ENCODE measurements at regions not wholly inside any gene's neighbourhood (a gene's known extent, or its start where the extent isn't known, plus 50 kb on each side); places are given as distances from the start of the nearest gene placed in this dataset.
"Not testable (repeated sequence)": the region's sequence is repeated elsewhere in the genome, so short reads cannot be mapped to it uniquely, and the experiment has no call there.

GRCh38 chrX:56343664-56344063 lies 111.5 kb downstream of the KLF8 start:
- H3K9me2 ChIP-seq (ENCODE audit: insufficient read depth) = no peaks in the 10 kb centered on the region
- no peaks in the 10 kb centered on the region for H3K27me3 ChIP-seq (ENCODE audit: insufficient read depth, low read length)
- H3K9ac ChIP-seq (ENCODE audit: low read length) = no peak overlapping the region
- H2AFZ ChIP-seq (ENCODE audit: low read depth, low read length, poor library complexity, severe bottlenecking) = no peak overlapping the region
- no peaks in the 10 kb centered on the region for H3K36me3 ChIP-seq (ENCODE audit: control insufficient read depth in 1 of 2, insufficient read depth in 2 of 2, low read length in 2 of 2)
- H4K20me1 ChIP-seq (ENCODE audit: insufficient read depth) = no peaks in the 10 kb centered on the region
- TF ChIP-seq CBX3 (IDR thresholded peaks at IDR 0.05; ENCODE audit: low read depth) (no peak), CTCF (IDR thresholded peaks at IDR 0.05 in 2 of 3, conservative IDR thresholded peaks at IDR 0.05 in 1 of 3; ENCODE audit: borderline replicate concordance in 1 of 3, insufficient read depth in 1 of 3, low read depth in 2 of 3, low read length in 2 of 3) (no peak), POLR2A (IDR thresholded peaks at IDR 0.05; ENCODE audit: borderline replicate concordance, extremely low read depth, insufficient read depth, insufficient read length) (no peak), YY1 (IDR thresholded peaks at IDR 0.05; ENCODE audit: extremely low read depth, insufficient replicate concordance, low read depth, low read length) (no peak), ELF1 (IDR thresholded peaks at IDR 0.05; ENCODE audit: borderline replicate concordance, low read depth) (no peak), RAD21 (IDR thresholded peaks at IDR 0.05; ENCODE audit: low read depth) (no peak), TCF7L2 (IDR thresholded peaks at IDR 0.05; ENCODE audit: borderline replicate concordance, extremely low read depth, insufficient read depth, insufficient read length) (no peak), EGR1 (IDR thresholded peaks at IDR 0.05; ENCODE audit: low read depth) (no peak), FOSL1 (IDR thresholded peaks at IDR 0.05; ENCODE audit: low read depth) (no peak), SRF (IDR thresholded peaks at IDR 0.05; ENCODE audit: low read depth) (no peak), REST (IDR thresholded peaks at IDR 0.05; ENCODE audit: low read depth) (no peak), ZFX (IDR thresholded peaks at IDR 0.05) (no peak)
- no peak for ATAC-seq
- no peak overlapping the region for H3K4me3 ChIP-seq (replicated peaks in 1 of 2; ENCODE audit: low read depth in 1 of 2, low read length in 2 of 2)
- RAD21 ChIA-PET (ENCODE audit: low non-redundant PET in 1 of 2, low total read pairs in 2 of 2, uncharacterized antibody in 2 of 2, unreplicated experiment in 2 of 2) = no interaction called here
- no peak overlapping the region for H3K27ac ChIP-seq (ENCODE audit: low read depth, low read length)
- no peaks in the 10 kb centered on the region for H3K4me1 ChIP-seq (ENCODE audit: control insufficient read depth in 1 of 2, insufficient read depth in 2 of 2, low read length in 2 of 2)
- no TSS peak for BruUV-seq (replicated peaks)
- no peaks in the 10 kb centered on the region for H3K79me2 ChIP-seq (ENCODE audit: insufficient read depth, low read length)
- no peak overlapping the region for H3K4me2 ChIP-seq (ENCODE audit: low read length)
- intact Hi-C loops (cut with micrococcal nuclease) = no loop called here
- CTCF ChIA-PET = no interaction called here
- no peaks in the 10 kb centered on the region for H3K9me3 ChIP-seq (ENCODE audit: control insufficient read depth in 1 of 2, insufficient read depth in 1 of 2, low read depth in 1 of 2, low read length in 2 of 2)
- POLR2A ChIA-PET = no interaction called here
- no peak for DNase-seq (ENCODE audit: low read depth, low spot score)

GRCh38 chrX:56358145-56358544 lies 126.0 kb downstream of the KLF8 start:
- not testable (repeated sequence) for H3K79me2 ChIP-seq (ENCODE audit: insufficient read depth, low read length)

More at GRCh38 chrX:56358145-56358544, 126.0 kb downstream of the KLF8 start:
- H3K9ac ChIP-seq (ENCODE audit: low read length); H3K4me1 ChIP-seq (ENCODE audit: control insufficient read depth in 1 of 2, insufficient read depth in 2 of 2, low read length in 2 of 2); CTCF ChIA-PET; H3K4me3 ChIP-seq (replicated peaks in 1 of 2; ENCODE audit: low read depth in 1 of 2, low read length in 2 of 2); RAD21 ChIA-PET (ENCODE audit: low non-redundant PET in 1 of 2, low total read pairs in 2 of 2, uncharacterized antibody in 2 of 2, unreplicated experiment in 2 of 2); H3K27ac ChIP-seq (ENCODE audit: low read depth, low read length); intact Hi-C loops (cut with micrococcal nuclease); ATAC-seq; H2AFZ ChIP-seq (ENCODE audit: low read depth, low read length, poor library complexity, severe bottlenecking); BruUV-seq (replicated peaks); DNase-seq (ENCODE audit: low read depth, low spot score); POLR2A ChIA-PET; H3K9me2 ChIP-seq (ENCODE audit: insufficient read depth); H3K36me3 ChIP-seq (ENCODE audit: control insufficient read depth in 1 of 2, insufficient read depth in 2 of 2, low read length in 2 of 2); H3K9me3 ChIP-seq (ENCODE audit: control insufficient read depth in 1 of 2, insufficient read depth in 1 of 2, low read depth in 1 of 2, low read length in 2 of 2); H3K4me2 ChIP-seq (ENCODE audit: low read length); H3K27me3 ChIP-seq (ENCODE audit: insufficient read depth, low read length); H4K20me1 ChIP-seq (ENCODE audit: insufficient read depth): not testable (repeated sequence)

Data from HCT116 (cell line).